ENCODE measurements at regions not wholly inside any gene's neighbourhood (a gene's known extent, or its start where the extent isn't known, plus 50 kb on each side); places are given as distances from the start of the nearest gene placed in this dataset.

- FAIRE-seq: no peak
These were observed 102.2 kb upstream of the RAB6C start for GRCh38 chr2:129877289-129877741.

DNA sequence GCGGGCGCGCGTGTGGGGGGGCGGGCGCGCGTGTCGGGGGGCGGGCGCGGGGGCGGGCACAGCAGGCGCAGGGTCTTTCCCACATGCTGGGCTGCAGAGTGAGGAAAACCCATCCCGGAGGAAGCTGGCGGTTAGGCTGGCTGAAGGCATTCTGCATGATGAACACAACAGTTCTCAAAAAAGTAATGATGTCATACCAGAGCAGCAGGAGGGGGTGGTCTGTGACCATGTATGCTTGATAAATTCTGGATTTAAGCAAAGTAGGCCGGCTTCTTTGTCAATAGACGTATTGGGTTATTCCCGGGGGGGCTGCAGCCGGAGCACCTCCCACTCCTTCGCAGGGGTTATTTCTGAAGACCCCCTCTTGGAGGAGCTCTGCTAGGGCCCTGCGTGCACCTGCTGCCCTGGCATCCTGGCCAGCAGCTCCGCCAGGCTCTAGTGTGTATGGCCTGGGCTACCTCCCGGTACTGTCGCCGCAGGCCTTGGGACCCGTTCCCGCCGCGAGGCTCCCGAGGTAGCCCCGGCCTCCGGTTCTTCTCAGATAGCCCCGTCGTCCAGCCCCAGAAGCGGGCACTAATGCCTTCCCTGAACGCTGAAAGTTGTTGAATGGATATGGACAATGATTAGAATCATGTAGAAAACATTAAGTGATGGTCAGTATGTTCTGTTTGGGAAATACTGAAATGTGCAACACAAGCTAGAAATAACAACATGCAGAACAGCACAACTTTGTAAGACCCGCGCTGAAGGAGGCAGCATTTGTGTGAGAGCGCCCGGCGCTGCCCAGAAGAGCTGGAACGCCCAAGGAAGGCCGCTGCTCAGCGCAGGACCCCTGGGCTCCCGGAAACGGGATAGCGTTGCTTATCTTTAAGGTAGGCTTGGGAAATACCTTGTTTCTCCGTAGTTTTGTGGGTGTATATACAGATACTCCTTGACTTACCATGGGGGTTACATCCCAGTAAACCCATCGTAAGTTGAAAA, 101.4 kb upstream of the RAB6C start:
- FAIRE-seq: no peak

- no peak for FAIRE-seq
These were observed 99.8 kb upstream of the RAB6C start for GRCh38 chr2:129879614-129880180.

DNA sequence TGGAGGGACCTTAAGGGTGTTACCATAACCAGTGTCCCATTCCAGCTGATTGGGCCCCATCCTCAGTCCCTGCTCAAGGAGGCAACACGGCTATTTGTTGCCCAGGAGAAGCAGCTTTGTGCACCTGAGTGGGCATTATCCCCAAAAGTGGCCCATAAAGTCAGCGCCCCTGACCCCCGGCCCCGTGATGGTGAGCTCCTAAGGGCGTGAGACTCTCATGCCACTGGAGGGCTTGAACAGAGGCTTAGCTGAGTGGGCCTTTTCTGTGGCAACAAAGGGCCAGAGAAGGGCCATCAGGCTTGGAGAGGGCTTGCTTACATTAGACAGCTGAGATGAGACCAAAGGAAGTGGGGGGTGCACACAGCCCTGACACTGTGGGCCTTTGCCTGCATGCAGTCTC, 99.2 kb upstream of the RAB6C start:
- no peak for FAIRE-seq

DNA sequence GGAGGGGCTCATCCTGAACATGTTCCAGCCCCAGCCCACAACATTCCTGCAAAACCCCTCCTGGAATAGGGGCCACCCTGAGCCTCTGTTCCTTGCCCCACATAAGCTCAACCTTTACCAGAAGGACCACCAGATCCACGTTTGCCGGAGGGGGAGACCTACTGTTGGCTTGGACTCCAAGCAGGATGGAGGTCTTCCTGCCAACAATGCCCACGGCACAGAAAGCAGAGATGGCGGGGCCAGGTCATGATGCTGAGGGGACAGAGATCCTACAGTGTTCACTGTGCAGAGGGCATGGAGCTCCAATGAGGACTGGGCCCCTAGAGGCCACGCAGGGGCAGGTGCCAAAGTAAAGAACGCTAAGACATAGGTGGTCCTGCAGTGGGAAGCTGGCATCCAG, 98.5 kb upstream of the RAB6C start:
- FAIRE-seq: no peak

- FAIRE-seq: no peak
These were observed 97.6 kb upstream of the RAB6C start for GRCh38 chr2:129881786-129882396.

DNA sequence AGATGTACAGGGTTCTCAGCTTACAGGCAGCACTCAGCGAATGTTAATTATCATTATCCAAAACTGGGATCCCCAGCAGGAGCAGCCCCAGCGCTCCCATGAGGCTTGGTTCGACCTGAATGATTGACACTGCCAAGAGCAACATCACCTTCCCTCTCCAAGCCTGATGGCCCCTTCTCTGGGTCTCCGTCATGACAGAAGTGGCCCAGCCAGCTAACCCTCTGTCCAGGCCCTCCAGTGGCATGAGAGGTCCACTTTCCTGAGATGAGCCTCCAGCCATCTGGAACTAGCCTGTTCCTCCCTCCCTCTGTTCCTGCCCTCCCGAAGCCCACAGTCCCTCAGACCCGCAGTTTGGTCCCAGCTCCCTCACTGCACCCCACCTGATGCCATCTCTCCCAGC, 97.0 kb upstream of the RAB6C start:
- no peak for FAIRE-seq

GRCh38 chr2:129883121-129883520, 96.3 kb upstream of the RAB6C start:
- FAIRE-seq: no peak

DNA sequence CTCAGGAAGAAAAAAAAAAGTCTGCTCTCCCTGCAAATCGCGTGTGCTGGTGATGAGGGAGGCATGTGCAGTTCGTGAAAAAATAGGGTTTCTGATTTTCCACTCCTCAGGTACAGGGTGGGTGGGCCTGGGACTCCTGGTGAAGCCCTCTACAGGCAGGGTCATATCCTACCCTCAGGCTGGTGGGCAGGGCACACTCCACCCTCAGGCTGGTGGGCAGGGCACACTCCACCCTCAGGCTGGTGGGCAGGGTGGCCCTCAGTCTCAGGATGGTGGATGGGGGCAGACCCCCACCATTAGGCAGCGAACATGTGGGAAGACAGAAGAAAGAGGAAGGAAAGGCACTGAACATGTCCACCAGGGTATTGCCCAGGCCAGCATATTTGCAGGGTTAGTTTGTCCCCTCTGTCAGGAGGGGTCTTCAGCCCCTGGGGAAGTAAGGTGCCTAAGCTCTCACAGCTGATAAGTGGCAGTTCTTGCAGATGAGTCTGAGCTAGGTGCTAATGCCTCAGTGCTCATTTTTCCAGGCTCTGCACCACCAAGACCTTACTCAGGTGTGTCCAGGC, 95.2 kb upstream of the RAB6C start:
- no peak for FAIRE-seq

DNA sequence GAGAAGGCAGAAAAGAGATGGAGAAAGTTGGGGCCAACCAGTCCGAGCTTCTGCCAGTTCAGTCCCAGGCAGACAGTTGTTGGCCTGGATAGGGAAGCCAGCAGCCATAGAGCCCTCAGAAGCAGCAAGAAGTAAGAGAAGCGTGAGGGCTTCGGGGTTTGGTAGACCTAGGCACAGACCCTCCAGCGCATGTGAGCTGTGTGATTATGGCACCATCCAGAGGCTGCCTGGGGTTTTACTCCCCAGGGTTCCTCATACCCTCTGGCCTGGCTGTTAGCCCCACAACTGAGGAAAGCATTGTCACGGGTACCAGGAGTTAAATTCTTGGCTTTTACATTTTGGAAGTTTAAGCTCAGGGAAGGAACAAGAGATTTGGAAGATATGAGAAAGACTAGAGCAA, 93.7 kb upstream of the RAB6C start:
- no peak for FAIRE-seq

- FAIRE-seq: no peak
These were observed 91.7 kb upstream of the RAB6C start for GRCh38 chr2:129887688-129888266.

GRCh38 chr2:129888461-129888860, 91.0 kb upstream of the RAB6C start:
- no peak for FAIRE-seq

DNA sequence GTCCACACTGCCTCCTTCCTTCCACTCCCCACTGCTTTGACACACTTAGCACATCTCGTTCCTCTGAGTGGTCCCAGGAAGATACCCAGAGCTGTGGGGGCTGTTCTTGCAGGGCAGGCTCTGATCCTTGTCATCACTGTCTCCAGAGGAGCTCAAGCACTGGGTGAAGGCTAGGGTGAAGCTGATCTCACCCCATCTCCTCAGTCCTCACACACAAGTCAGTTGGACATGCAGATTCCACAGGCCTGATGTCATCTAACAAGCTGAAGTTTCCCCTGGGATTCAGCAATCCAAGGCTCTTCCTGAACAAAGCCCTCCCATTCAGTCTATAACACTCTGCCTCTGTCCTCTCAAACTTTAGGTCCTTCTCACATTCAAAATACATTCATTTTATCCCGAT, 90.6 kb upstream of the RAB6C start:
- no peak for FAIRE-seq

GRCh38 chr2:129891341-129892320, 87.8 kb upstream of the RAB6C start:
- FAIRE-seq: no peak

DNA sequence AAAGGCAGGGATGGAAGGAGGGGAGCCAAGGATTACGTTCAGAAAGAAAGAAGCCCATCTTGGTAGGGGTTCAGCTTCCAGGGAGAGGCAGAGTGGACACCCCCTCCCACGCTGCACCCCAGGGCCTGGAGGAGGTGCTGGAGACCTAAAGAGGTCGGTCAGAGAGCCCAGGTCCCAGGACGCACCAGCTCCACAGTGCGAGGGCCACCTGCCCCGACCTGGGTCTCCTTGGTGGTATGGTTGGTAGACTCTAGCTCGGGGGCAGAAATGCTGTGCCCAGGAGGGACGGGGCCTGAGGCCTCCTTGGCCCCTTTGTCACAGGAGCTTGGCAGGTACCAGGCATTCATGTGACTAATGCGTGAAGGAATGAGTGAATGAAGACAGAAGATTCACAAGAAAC, 87.1 kb upstream of the RAB6C start:
- FAIRE-seq: no peak

GRCh38 chr2:129892773-129893172, 86.7 kb upstream of the RAB6C start:
- FAIRE-seq: no peak

GRCh38 chr2:129893244-129893643, 86.2 kb upstream of the RAB6C start:
- no peak for FAIRE-seq

DNA sequence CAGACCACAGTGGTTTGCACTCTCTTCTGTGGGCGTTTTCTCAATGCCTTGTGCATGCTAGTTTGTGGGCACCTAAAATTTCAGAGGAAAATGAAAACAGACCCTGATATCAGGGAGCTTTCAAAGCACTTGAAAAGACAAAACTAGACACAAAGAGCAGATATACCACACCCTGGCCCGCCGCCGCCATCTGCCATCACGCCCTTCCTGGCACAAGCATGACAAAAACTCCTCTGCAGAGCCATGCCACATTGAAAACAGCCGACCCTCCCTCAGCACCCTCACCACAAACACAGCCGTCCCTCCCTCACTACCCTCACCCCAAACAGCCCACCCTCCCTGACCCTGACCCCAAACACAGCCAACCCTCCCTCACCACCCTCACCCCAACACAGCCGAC, 84.8 kb upstream of the RAB6C start:
- no peak for FAIRE-seq

DNA sequence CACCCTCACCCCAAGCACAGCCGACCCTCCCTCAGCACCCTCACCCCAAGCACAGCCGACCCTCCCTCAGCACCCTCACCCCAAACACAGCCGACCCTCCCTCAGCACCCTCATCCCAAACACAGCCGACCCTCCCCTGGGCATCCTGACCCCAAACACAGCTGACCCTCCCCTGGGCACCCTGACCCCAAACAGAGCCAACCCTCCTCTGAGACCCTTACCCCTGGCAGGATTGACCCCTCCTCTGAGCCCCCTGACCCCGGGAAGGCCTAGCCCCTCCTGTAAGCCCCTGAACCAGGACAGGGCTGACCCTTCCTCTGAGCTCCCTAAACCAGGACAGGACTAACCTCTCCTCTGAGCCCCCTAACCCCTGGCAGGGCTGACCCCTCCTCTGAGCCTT, 84.4 kb upstream of the RAB6C start:
- FAIRE-seq: no peak

DNA sequence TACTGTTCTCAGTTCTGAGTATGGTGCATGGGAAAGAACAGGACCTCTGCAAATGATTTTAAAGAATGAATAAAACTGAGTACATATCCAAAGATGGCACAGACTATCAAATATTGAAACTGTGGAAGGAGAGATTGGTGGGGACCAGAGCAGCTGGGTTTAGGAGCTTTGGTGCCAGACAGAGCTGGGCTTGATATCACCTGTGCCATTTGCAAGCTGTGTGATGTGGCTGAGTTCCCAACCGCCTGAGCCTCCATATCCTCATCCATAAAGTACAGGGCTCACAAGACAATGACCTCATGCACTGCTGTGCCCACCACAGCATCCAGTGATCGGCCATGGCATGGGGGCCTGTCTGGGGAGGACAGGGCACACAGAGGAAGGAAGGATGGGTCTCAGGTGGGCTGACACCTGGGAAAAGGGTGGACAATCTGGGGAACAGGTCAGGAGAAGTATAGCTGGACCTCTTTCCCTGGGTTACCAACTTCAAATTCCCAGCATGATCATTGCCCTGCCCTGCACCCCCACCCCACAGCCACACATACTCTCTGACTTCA, 83.9 kb upstream of the RAB6C start:
- no peak for FAIRE-seq

All from endometrium (tissue), 2 donors.